GM19240 (cell line): ENCODE measurements at regions not wholly inside any gene's neighbourhood (a gene's known extent, or its start where the extent isn't known, plus 50 kb on each side); places are given as distances from the start of the nearest gene placed in this dataset.

Experiments
- DNase-seq: peaks from one replicate; pipeline ENCODE4 v3.0.0; 2011; ENCODE audit warnings: low spot score; ENCODE audit not compliant: insufficient read length

GRCh38 chr4:137635108-137635507 is 102.8 kb upstream of the PCDH18 start:
- no peak for DNase-seq

GRCh38 chr4:137632842-137633241 is 100.5 kb upstream of the PCDH18 start:
- no peak for DNase-seq

GRCh38 chr4:137631605-137632004 is 99.3 kb upstream of the PCDH18 start:
- no peak for DNase-seq

GRCh38 chr4:137630252-137630651 is 98.0 kb upstream of the PCDH18 start:
- DNase-seq = no peak

GRCh38 chr4:137627739-137628460 is 95.6 kb upstream of the PCDH18 start:
- DNase-seq = no peak

GRCh38 chr4:137626942-137627738 is 94.8 kb upstream of the PCDH18 start:
- DNase-seq = no peak

- DNase-seq = no peak
Measured at GRCh38 chr4:137623013-137623412, 90.7 kb upstream of the PCDH18 start.

GRCh38 chr4:137621056-137621455 is 88.8 kb upstream of the PCDH18 start:
- no peak for DNase-seq

- no peak for DNase-seq
Measured at GRCh38 chr4:137614491-137614890, 82.2 kb upstream of the PCDH18 start.

GRCh38 chr4:137611998-137612700 is 79.9 kb upstream of the PCDH18 start:
- no peak for DNase-seq

- no peak for DNase-seq
Measured at GRCh38 chr4:137610960-137611359, 78.7 kb upstream of the PCDH18 start.

- no peak for DNase-seq
Measured at GRCh38 chr4:137609718-137610430, 77.6 kb upstream of the PCDH18 start.

GRCh38 chr4:137608085-137608484 is 75.8 kb upstream of the PCDH18 start:
- DNase-seq = no peak

GRCh38 chr4:137602436-137602835 is 70.1 kb upstream of the PCDH18 start:
- no peak for DNase-seq

GRCh38 chr4:137601934-137602333 is 69.6 kb upstream of the PCDH18 start:
- DNase-seq = no peak

GRCh38 chr4:137599734-137600133 is 67.4 kb upstream of the PCDH18 start:
- no peak for DNase-seq

GRCh38 chr4:137597752-137598430 is 65.6 kb upstream of the PCDH18 start:
- DNase-seq = no peak

- DNase-seq = no peak
Measured at GRCh38 chr4:137587796-137588195, 55.5 kb upstream of the PCDH18 start.

- DNase-seq = no peak
Measured at GRCh38 chr4:137583671-137584070, 51.4 kb upstream of the PCDH18 start.
